ENCODE measurements at regions not wholly inside any gene's neighbourhood (a gene's known extent, or its start where the extent isn't known, plus 50 kb on each side); places are given as distances from the start of the nearest gene placed in this dataset.

DNA sequence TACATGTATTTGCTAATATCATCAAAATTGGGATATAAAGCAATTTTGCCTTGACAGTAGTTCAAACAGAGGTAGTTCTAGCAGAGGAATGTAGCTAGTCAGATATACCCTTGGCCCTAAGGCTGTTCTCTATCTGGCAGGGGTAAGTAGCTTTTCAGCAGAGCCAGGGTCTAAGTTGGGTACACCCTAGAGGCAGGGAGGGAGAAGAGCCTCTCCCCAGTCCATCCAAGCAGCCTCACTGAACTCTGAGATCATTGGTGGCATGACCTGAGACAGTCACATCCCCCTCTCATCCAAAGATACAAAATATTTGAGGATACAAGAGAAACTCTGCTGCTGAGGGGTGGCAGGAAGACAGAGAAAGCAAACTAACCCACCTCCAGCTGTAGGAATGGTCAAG, 343.7 kb downstream of the DHX15 start:
- TF ChIP-seq, protein P1, sequence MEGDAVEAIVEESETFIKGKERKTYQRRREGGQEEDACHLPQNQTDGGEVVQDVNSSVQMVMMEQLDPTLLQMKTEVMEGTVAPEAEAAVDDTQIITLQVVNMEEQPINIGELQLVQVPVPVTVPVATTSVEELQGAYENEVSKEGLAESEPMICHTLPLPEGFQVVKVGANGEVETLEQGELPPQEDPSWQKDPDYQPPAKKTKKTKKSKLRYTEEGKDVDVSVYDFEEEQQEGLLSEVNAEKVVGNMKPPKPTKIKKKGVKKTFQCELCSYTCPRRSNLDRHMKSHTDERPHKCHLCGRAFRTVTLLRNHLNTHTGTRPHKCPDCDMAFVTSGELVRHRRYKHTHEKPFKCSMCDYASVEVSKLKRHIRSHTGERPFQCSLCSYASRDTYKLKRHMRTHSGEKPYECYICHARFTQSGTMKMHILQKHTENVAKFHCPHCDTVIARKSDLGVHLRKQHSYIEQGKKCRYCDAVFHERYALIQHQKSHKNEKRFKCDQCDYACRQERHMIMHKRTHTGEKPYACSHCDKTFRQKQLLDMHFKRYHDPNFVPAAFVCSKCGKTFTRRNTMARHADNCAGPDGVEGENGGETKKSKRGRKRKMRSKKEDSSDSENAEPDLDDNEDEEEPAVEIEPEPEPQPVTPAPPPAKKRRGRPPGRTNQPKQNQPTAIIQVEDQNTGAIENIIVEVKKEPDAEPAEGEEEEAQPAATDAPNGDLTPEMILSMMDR (conservative IDR thresholded peaks at IDR 0.05): no peak; the same call in 1 of the 2 replicates
- no peak for TF ChIP-seq ZFX (IDR thresholded peaks at IDR 0.05)
